Stimulated activated effector memory CD8-positive, alpha-beta T cell treated with anti-CD3 and anti-CD28 coated beads, Interleukin-12 subunit alpha, Interleukin-12 subunit beta, amount 100 ng/mL, for 72 hours (primary cell): ENCODE measurements at regions not wholly inside any gene's neighbourhood (a gene's known extent, or its start where the extent isn't known, plus 50 kb on each side); places are given as distances from the start of the nearest gene placed in this dataset.

Experiments used
- ATAC-seq: fragments of 150-1000 bp; cut with Tn5 transposase; 2 replicates; pipeline ENCODE4 v1.10.0; 2021
- DNase-seq, 2 donors: peaks; one replicate each; pipeline ENCODE4 v3.0.0; 2021 to 2022; ENCODE audit warnings: low spot score in 2 of 2
- H3K27ac Mint-ChIP-seq: one replicate; pipeline ENCODE4 v1.8.0; 2022; ENCODE audit warnings: mild to moderate bottlenecking, mixed read lengths
- H3K36me3 Mint-ChIP-seq: one replicate; pipeline ENCODE4 v1.8.0; 2022; ENCODE audit warnings: mild to moderate bottlenecking, mixed read lengths
- H3K4me1 Mint-ChIP-seq: one replicate; pipeline ENCODE4 v1.8.0; 2022; ENCODE audit warnings: mixed read lengths
- H3K4me3 Mint-ChIP-seq: one replicate; pipeline ENCODE4 v1.8.0; 2022; ENCODE audit warnings: mild to moderate bottlenecking, mixed read lengths
- H3K9me3 Mint-ChIP-seq: one replicate; pipeline ENCODE4 v1.8.0; 2022; ENCODE audit warnings: mixed read lengths

DNA sequence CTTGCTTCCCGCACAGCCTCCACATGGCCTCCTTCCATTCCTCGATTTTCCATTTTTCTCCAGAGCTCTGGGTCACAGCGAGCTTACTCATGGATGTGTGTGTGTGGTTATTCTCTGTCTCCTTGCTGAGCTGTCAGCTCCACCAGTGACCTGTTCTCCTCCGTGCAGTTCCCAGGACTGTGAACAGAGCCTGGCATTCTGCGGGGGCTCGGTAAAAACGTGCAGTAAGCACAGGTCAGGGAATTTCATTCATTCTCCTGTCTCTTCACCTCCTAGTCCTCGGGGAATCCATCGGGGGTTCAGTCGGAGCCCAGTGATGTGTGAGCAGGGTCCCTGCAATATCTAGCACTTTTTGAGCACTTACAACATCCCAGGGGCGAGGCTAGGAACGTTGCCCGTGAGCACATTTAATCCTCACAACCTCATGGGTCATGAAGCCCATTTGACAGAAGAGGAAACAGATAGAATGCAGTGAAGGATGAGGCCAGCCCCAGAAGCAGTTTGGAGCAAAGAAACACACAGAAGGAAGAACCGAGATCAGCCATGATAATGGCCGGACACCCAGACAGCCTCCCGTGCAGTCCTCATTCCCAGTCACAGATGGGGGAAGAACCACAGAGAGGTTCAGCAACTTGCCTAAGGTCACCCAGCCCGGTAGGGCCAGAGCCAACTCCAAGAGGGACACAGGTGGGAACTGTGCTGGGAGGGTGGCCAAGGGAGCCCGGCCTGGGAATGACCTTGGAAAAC is 183.2 kb upstream of the GSE1 start:
- H3K9me3 Mint-ChIP-seq, result no peaks in the 10 kb centered on the region
- DNase-seq (no peak), ATAC-seq (no peak)
- no peak overlapping the region for H3K27ac Mint-ChIP-seq
- H3K4me3 Mint-ChIP-seq, result no peak overlapping the region
- no peaks in the 10 kb centered on the region for H3K36me3 Mint-ChIP-seq
- no peaks in the 10 kb centered on the region for H3K4me1 Mint-ChIP-seq

DNA sequence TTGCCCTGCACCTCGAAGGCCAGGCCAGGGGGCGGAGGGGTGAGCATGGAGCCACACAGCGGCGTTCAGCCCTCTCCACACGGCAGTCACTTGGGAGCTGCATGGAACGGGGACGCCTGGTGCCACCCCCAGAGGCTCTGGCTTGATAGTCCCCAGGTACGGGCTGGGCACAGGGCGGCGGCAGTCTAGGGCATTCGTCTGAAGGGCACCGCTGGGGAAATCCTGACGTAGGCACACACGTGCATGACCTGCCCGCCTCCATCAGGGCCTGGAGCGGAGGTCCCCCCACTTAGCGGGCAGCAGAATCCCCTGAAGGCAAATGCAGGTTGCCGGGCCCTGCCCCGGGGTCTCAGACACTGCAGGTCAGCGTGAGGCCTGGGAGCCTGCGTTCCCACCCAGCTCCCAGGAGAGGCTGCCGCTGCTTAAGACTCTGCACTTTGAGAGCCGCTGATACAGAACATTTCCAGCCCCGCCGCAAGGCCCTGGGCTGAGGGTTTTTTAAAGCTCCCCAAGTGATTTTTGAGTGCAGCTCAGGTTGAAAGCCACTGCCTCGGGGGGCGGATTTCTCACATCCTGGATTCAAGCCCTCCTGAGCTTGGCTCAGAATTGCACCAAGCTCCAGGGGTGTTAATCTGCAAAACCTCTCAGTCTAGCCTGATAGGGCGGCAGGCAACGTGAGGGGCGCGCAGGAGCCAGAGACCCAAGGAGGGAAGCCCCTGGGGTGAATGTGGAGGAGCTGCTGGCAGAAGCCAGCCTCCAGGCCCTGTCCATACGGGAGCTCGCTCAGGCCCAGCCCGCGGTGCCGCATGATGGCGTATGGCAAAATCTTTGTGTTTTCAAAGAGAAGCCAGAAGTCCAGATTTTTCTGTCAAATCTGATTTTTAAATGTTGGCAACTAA is 182.3 kb upstream of the GSE1 start:
- H3K4me3 Mint-ChIP-seq, result no peak overlapping the region
- H3K9me3 Mint-ChIP-seq, result no peaks in the 10 kb centered on the region

DNA sequence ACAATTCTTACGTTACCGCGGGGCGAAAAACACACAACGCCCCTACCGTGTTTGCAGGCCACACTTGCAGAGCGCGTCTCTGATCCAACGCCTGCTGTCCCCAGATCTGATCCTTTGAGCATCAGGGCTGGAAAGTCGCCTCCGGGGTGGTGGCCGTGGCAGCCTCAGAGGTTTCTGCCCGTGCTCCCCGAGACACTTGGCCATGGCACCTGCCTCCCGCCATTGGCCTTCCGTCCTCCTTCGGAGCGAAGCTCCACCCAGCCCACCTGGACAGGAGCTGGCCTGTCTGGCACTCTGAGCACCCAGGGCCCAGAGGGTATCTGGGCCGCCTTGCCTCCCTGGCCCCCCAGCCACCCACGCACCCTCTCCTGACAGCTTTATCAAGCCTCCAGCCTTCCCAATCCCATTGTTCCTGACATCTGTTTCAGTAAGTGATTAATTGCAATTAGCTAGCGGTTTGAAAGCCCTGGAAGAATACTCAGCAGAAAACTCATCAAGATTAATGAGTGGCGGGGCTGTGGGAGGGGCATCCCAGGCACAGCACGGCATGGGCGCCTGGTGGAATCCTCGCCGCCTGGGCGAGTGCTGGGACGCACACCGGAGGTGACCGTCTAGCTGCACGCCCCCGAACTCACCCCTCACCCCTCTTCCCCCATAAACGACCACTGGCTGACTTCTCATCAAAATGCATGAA is 181.5 kb upstream of the GSE1 start:
- no peak overlapping the region for H3K27ac Mint-ChIP-seq
- DNase-seq (no peak), ATAC-seq (no peak)

More for the DNA sequence above, 182.3 kb upstream of the GSE1 start:
- DNase-seq, result no peak
- Mint-ChIP-seq H3K36me3 (no peaks in the 10 kb centered on the region), H3K4me1 (no peaks in the 10 kb centered on the region), H3K27ac (no peak overlapping the region)
- no peak for ATAC-seq

DNA sequence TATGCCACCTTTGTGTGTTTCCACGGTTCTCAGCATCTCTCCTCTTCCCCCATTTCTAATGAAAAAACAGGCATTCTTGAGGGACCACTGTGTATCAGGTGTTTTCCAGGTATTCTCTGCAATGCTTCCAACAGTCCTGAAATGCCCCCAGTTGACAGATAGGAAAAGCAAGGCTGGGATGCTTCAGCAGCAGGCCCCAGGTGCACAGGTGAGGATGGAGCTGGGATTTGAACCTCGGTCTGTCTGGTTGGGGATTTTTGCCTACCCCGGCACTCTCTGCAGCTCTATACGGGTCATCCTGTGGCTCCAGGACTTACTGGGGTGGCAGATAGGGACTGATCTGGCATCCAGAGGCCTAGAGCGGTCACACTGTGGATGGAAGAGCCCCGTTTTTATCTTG is 180.5 kb upstream of the GSE1 start:
- no peak for ATAC-seq
- Mint-ChIP-seq H3K4me1 (no peaks in the 10 kb centered on the region), H3K4me3 (no peak overlapping the region), H3K9me3 (no peaks in the 10 kb centered on the region), H3K36me3 (no peaks in the 10 kb centered on the region), H3K27ac (no peak overlapping the region)
- no peak for DNase-seq

More for the DNA sequence above, 181.5 kb upstream of the GSE1 start:
- H3K4me1 Mint-ChIP-seq, result no peaks in the 10 kb centered on the region
- H3K4me3 Mint-ChIP-seq, result no peak overlapping the region
- no peaks in the 10 kb centered on the region for H3K36me3 Mint-ChIP-seq
- no peaks in the 10 kb centered on the region for H3K9me3 Mint-ChIP-seq

DNA sequence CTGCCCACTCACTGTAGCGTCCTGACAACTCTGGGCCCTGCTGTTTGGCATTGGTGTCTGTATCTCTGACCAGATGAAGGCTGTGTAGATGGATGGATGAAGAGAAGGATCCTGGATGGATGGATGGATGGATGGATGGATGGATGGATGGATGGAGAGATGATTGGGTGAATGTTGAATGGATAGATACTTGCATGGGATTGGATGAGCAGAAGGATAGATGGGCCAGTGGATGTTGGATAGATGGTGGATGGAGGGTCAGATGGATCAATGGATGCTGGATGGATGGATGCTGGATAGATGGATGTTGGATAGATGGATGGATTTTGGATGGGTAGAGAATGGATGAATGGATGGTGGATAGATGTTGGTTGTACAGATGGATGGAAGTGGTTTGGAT is 179.6 kb upstream of the GSE1 start:
- Mint-ChIP-seq H3K27ac (no peak overlapping the region), H3K4me3 (no peak overlapping the region), H3K36me3 (no peaks in the 10 kb centered on the region), H3K9me3 (no peaks in the 10 kb centered on the region), H3K4me1 (no peaks in the 10 kb centered on the region)
- no peak for DNase-seq
- no peak for ATAC-seq

DNA sequence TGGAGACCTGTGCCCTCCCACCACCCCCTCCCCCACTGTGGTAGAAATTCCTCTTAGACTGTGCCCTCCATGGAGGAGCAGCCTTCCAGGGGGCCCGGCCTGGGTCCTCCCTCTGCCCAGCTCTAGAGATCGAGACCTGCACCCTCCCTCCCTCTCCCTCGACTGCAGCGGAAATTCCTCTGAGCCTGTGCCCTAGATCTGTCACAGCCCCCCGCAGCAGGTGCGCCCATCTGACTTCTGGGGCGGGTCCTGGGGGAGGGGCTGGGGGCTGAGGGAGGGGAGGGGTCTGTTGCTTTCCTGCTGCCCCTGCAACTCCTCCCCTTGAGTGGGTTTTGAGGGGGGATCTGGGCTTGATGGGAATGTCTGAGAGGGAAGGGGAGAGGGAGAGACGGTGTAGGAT is 177.8 kb upstream of the GSE1 start:
- H3K4me1 Mint-ChIP-seq, result no peaks in the 10 kb centered on the region
- no peaks in the 10 kb centered on the region for H3K9me3 Mint-ChIP-seq
- no peak overlapping the region for H3K4me3 Mint-ChIP-seq
- ATAC-seq (no peak), DNase-seq (no peak)
- H3K36me3 Mint-ChIP-seq, result no peaks in the 10 kb centered on the region
- no peak overlapping the region for H3K27ac Mint-ChIP-seq

DNA sequence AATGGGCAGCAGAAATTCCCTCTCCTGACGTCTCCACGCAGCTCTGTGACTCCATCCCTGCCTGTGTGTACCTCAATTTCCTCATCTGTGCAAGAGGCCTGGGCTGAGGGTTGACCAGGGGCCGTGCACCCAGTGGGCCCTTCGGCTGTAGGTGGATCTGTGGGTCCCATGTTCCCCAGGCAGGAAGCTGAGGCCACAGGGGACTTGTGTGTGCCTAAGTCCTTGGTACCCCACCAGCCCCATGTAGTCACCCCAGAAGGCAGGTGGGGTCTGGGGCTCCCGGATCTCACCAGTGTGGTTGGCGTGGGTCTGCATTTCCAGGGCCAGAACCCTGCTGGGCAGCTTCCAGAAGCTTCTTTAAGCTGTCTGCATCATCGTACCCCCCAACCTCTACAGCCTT is 177.4 kb upstream of the GSE1 start:
- no peaks in the 10 kb centered on the region for H3K36me3 Mint-ChIP-seq
- H3K27ac Mint-ChIP-seq, result no peak overlapping the region
- H3K4me3 Mint-ChIP-seq, result no peak overlapping the region
- H3K9me3 Mint-ChIP-seq, result no peaks in the 10 kb centered on the region
- no peaks in the 10 kb centered on the region for H3K4me1 Mint-ChIP-seq
- ATAC-seq (no peak), DNase-seq (no peak)

DNA sequence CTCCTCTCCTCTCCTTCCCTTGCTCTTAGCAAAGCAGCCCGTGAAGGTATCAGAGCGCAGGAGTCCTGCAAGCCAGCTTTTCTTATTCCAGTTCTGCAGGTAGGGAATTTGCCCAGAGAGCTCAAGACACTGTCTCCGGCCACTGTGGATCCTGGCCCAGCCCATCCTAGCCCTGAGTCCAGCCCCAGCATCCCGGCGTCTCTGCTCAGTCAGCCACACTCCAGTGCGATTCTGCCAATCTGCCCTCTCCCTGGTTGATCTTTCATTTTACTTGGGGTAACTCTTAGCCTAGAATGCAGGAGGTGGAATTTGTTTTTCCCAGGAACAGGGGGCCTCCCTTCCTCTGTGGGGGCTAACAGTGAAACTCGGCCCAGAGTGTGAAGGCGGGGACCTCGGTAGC is 176.9 kb upstream of the GSE1 start:
- no peak overlapping the region for H3K4me3 Mint-ChIP-seq
- H3K4me1 Mint-ChIP-seq, result no peaks in the 10 kb centered on the region
- DNase-seq, result no peak
- no peaks in the 10 kb centered on the region for H3K36me3 Mint-ChIP-seq
- H3K9me3 Mint-ChIP-seq, result no peaks in the 10 kb centered on the region
- no peak overlapping the region for H3K27ac Mint-ChIP-seq
- no peak for ATAC-seq

DNA sequence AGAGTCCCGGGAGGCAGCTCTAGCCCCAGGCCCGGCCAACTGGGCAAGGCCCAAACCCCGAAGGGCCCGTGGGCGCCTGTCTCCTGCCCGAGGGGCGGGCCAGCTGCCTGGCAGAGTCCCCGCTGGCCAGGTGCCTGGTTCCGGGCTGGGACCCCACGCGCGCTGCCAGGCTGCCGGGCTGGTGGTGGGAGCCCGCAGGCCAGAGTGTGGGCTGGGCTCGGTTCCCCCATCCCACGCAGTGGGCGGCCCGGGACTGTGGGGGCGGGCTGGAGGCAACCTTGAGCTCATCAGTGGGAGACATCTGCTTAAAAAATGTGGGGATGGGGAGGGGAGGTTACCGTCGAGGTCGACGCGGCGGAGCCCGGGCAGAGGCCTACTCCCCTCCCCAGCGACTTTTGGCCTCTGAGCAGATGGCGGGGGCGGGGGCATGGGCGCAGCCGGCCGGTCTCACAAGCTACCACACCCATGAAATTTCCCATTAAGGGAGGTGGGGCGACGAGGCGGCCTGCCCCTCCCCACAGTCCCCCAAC is 176.4 kb upstream of the GSE1 start:
- Mint-ChIP-seq H3K36me3 (no peaks in the 10 kb centered on the region), H3K9me3 (no peaks in the 10 kb centered on the region), H3K4me1 (no peaks in the 10 kb centered on the region), H3K4me3 (no peak overlapping the region), H3K27ac (no peak overlapping the region)
- no peak for DNase-seq
- ATAC-seq, result no peak

DNA sequence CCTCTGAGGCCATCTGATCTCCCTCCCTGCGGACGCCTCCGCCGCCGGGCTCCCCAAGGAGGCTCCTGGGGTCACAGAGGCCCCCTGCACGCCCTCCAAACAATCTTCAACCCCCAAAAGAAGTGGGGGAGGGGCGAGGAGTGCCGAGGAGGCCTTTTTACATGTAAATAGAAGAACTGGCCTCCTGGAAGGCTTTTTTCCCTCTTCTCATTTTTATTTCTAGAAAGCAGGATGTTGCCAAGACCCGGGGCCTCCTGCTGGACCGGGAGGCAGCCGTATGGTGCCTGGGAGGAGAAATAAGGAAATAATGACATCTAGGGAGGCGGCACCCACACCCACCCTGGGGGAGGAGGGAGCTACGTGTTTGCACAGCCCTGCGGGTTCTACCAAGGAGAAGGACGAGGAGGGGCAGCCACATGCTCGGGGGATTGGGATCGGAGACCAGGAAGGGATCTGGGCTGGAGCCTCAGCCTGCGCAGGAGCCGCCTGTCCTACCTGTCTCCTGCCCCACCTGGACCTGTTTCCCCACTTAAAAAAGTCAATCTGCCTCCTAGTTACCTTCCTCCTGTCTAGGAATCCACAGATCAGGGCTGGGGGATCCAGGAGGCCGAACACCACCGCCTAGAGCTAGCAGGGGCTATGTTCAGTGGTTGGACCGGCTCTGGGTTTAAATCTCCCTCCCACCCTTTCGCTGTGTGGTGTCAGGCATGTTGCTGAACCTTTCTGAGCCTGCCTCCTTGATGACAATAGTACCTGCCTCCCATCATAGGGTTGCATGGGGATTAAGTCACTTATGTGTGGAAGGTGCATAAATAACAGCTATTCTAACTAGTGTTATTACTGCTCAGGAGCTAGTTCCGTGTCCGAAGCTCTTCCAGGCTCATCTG is 175.7 kb upstream of the GSE1 start:
- Mint-ChIP-seq H3K27ac (no peak overlapping the region), H3K4me3 (no peak overlapping the region), H3K9me3 (no peaks in the 10 kb centered on the region), H3K36me3 (no peaks in the 10 kb centered on the region), H3K4me1 (no peaks in the 10 kb centered on the region)
- ATAC-seq (no peak), DNase-seq (no peak)

DNA sequence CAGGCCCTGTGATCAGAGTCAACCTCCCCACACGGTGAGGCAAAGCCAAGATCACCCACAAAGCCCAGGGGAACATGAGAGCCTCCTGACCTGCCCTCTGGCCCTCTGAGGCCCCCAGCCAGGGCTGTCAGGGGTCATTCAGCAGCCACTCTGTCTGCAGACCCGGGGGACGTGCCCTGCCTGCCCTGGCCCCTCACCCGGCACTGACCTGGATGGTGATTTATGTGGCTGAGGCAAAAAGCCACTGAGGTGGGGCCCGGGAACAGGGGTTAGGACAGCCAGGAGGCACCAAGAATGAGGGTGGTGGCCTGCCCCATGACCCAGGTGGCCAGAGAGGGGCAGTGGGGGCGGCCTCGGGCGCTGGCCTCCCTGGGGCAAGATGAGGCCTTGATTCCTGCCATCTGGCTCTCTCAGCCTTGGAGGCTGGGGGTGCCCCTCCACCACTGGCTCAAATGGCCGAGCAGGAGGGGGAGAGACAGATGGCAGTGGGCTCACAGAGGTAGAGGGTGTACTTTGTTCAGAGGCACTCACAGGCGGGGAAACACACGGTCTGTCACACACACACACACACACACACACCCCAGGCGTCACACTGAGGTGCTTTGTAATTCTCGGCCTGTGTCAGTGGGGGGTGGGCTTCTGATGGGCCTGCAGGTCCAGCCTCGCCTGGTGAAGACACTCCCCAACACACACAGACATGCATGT is 174.0 kb upstream of the GSE1 start:
- no peaks in the 10 kb centered on the region for H3K4me1 Mint-ChIP-seq
- no peak overlapping the region for H3K27ac Mint-ChIP-seq
- DNase-seq, result no peak
- no peak for ATAC-seq
- no peaks in the 10 kb centered on the region for H3K36me3 Mint-ChIP-seq
- H3K9me3 Mint-ChIP-seq, result no peaks in the 10 kb centered on the region
- no peak overlapping the region for H3K4me3 Mint-ChIP-seq

DNA sequence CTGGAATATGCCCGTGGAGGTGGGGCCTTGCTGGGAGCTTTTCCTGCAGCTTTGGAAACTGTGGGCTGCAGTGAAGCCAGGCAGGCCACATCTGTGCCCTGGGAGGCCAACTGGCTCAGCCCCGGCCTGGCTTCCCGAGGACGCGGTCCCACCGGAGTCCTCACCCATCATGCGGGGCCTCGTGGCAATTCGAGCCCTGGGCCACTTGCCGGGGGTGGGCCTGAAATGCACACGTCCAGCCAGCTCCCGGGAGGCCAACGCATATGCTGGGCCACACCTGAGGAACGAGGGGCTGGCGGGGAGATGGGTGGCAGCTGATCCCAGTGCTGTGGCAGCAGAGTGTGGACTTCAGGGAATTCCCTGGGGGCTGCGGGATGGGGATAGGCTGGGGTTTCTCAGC is 172.4 kb upstream of the GSE1 start:
- no peak overlapping the region for H3K27ac Mint-ChIP-seq
- H3K9me3 Mint-ChIP-seq, result no peaks in the 10 kb centered on the region
- H3K4me1 Mint-ChIP-seq, result no peaks in the 10 kb centered on the region
- no peak overlapping the region for H3K4me3 Mint-ChIP-seq
- ATAC-seq, result no peak
- no peak for DNase-seq
- no peaks in the 10 kb centered on the region for H3K36me3 Mint-ChIP-seq

DNA sequence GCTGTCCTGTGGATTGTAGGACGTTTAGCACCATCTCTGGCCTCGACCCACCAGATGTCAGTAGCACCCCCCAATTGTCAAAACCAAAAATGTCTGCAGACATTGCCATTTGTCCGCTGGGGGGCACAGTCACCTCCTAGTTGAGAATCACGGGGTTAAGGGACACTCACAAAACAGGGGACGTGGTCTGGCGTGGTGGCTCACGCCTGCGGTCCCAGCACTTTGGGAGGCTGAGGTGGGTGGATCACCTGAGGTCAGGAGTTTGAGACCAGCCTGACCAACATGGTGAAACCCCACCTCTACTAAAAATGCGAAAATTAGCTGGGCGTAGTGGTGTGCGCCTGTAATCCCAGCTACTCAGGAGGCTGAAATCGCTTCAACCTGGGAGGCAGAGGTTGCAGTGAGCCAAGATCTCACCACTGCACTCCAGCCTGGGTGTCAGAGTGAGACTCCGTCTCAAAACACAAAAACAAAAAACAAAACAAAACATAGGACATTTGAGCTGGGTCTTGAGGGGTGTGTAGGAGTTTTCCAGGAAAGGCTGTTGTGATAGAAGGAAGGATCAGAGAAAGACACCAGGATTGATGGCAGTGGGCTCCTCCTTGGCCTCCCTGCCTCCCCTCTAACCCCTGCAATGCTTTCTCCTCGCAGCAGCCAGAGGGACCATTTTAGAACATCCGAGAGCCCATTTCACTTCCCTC is 171.8 kb upstream of the GSE1 start:
- ATAC-seq, result no peak
- Mint-ChIP-seq H3K9me3 (no peaks in the 10 kb centered on the region), H3K27ac (peak overlapping the region; percentile 54), H3K4me3 (no peak overlapping the region), H3K36me3 (no peaks in the 10 kb centered on the region), H3K4me1 (no peaks in the 10 kb centered on the region)
- DNase-seq, result no peak
